ENCODE measurements at regions not wholly inside any gene's neighbourhood (a gene's known extent, or its start where the extent isn't known, plus 50 kb on each side); places are given as distances from the start of the nearest gene placed in this dataset.

DNA sequence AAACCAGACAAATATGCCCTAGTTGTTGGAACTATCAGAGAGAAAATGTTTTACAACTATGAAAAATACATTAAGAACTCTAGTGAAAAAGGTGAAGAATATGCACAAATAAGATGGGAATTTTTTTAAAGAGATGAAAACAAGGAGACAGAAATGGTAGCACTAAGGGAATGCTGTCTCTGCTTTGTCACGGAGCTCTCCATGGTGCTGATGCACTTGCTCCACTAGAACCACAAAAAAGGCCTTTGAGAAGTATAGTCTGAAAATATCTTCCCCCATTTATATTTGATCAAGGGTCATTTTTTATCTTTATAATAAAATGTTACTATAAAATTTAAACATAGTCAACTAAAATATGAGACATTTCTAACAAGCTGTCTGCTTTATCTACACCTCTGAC lies 1655.5 kb upstream of the AGA start:
- no peak for DNase-seq (ENCODE audit: low read depth)
- no peak overlapping the region for H3K4me3 ChIP-seq (ENCODE audit: low read depth, low read length)

GRCh38 chr4:179110356-179110755 lies 1668.1 kb upstream of the AGA start:
- H3K4me3 ChIP-seq (ENCODE audit: low read depth, low read length) = no peak overlapping the region
- peak; percentile 59 for DNase-seq (ENCODE audit: low read depth)

GRCh38 chr4:179110816-179111215 lies 1668.6 kb upstream of the AGA start:
- DNase-seq (ENCODE audit: low read depth) = no peak
- no peak overlapping the region for H3K4me3 ChIP-seq (ENCODE audit: low read depth, low read length)

GRCh38 chr4:179112441-179113170 lies 1670.4 kb upstream of the AGA start:
- DNase-seq (ENCODE audit: low read depth) = peak; percentile 1
- no peak overlapping the region for H3K4me3 ChIP-seq (ENCODE audit: low read depth, low read length)

- H3K4me3 ChIP-seq (ENCODE audit: low read depth, low read length) = no peak overlapping the region
Measured at GRCh38 chr4:179114615-179115014, 1672.4 kb upstream of the AGA start.

GRCh38 chr4:179116011-179116410 lies 1673.8 kb upstream of the AGA start:
- no peak for DNase-seq (ENCODE audit: low read depth)

More at GRCh38 chr4:179114615-179115014, 1672.4 kb upstream of the AGA start:
- no peak for DNase-seq (ENCODE audit: low read depth)

GRCh38 chr4:179116581-179116980 lies 1674.3 kb upstream of the AGA start:
- no peak for DNase-seq (ENCODE audit: low read depth)
- no peak overlapping the region for H3K4me3 ChIP-seq (ENCODE audit: low read depth, low read length)

More at GRCh38 chr4:179116011-179116410, 1673.8 kb upstream of the AGA start:
- H3K4me3 ChIP-seq (ENCODE audit: low read depth, low read length) = no peak overlapping the region

- no peak overlapping the region for H3K4me3 ChIP-seq (ENCODE audit: low read depth, low read length)
- no peak for DNase-seq (ENCODE audit: low read depth)
Measured at GRCh38 chr4:179123084-179123483, 1680.8 kb upstream of the AGA start.

DNA sequence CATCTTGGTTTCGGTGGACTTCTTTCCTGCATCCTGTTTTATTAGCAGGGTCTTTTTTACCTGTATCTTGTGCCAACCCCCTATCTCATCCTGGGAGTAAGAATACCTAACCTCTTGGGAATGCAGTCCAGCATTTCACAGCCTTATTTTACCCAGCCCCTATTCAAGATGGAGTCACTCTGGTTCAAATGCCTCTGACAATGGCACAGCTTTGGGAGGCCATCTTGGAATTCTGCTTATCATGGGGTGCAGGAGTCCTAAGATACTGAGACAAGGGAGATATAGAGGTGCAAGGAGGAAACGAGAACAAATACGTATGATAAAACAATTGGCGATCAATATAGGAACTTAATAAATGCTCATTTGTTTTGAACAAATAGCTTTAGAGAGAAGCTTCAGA lies 1682.2 kb upstream of the AGA start:
- no peak for DNase-seq (ENCODE audit: low read depth)
- H3K4me3 ChIP-seq (ENCODE audit: low read depth, low read length) = no peak overlapping the region

- no peak for DNase-seq (ENCODE audit: low read depth)
- no peak overlapping the region for H3K4me3 ChIP-seq (ENCODE audit: low read depth, low read length)
Measured at GRCh38 chr4:179124957-179125356, 1682.7 kb upstream of the AGA start.

GRCh38 chr4:179125870-179126269 lies 1683.6 kb upstream of the AGA start:
- H3K4me3 ChIP-seq (ENCODE audit: low read depth, low read length) = no peak overlapping the region
- no peak for DNase-seq (ENCODE audit: low read depth)

DNA sequence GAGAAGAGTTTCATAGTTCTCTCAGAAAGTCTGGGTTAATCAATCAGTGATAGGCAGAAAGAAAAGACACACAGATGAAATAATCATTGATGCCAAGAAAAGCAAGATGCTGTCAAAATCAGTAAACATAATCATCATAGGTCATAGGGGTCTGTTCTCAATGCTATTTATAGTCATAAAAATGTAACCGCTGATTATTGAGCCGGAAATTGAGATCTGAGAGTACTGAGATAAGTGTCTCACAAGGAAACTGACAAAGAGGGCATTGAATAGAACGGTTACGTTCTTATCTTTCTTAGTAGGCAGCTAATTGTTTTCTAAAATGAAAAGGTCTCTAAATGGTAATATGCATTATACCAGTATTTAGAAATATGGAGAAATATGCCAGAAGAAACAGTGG lies 1686.1 kb upstream of the AGA start:
- no peak overlapping the region for H3K4me3 ChIP-seq (ENCODE audit: low read depth, low read length)
- DNase-seq (ENCODE audit: low read depth) = no peak

GRCh38 chr4:179130122-179130714 lies 1688.0 kb upstream of the AGA start:
- no peak overlapping the region for H3K4me3 ChIP-seq (ENCODE audit: low read depth, low read length)
- no peak for DNase-seq (ENCODE audit: low read depth)

- no peak for DNase-seq (ENCODE audit: low read depth)
Measured at GRCh38 chr4:179145746-179146525, 1703.7 kb upstream of the AGA start.

DNA sequence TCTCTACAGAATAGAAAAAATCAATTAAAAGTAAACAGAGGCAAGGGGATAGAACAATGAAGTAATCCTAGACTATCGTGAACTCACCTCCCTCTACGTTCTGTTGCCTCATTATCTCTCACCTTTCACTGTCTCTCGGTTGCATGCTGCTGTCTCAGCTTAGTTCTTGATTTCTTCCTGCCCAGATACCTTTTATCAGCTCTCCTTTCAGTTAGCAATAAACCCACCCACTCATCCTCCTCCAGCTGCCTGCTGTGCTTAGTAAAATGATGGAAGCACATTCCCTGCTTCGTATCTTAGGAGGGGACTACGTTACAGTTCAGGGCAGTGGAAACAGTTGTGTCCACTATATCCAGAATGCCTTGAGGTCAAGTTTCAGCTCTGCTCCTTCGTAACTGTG lies 1709.5 kb upstream of the AGA start:
- no peak overlapping the region for H3K4me3 ChIP-seq (ENCODE audit: low read depth, low read length)
- DNase-seq (ENCODE audit: low read depth) = no peak

More at GRCh38 chr4:179145746-179146525, 1703.7 kb upstream of the AGA start:
- no peak overlapping the region for H3K4me3 ChIP-seq (ENCODE audit: low read depth, low read length)

DNA sequence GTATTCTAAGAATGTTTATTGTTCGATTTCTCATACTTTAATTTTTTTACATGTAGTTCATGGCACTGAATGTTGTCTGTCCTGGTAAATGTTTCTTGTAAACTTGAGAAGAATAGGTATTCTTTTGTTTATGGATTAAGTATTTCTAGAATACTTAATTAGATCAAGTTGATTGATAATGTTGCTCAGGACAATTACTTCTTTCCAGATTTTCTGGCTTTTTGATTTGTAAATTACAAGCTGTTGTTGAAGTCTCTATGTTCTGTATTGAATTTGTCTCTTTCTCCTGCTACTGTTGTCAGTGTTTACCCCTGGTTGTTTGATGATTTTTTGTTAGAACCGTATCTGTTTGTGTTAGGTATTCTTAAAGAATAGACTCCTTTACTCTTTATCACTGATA lies 1720.9 kb upstream of the AGA start:
- no peak overlapping the region for H3K4me3 ChIP-seq (ENCODE audit: low read depth, low read length)
- DNase-seq (ENCODE audit: low read depth) = no peak

GRCh38 chr4:179164267-179164999 lies 1722.2 kb upstream of the AGA start:
- no peak overlapping the region for H3K4me3 ChIP-seq (ENCODE audit: low read depth, low read length)
- no peak for DNase-seq (ENCODE audit: low read depth)

DNA sequence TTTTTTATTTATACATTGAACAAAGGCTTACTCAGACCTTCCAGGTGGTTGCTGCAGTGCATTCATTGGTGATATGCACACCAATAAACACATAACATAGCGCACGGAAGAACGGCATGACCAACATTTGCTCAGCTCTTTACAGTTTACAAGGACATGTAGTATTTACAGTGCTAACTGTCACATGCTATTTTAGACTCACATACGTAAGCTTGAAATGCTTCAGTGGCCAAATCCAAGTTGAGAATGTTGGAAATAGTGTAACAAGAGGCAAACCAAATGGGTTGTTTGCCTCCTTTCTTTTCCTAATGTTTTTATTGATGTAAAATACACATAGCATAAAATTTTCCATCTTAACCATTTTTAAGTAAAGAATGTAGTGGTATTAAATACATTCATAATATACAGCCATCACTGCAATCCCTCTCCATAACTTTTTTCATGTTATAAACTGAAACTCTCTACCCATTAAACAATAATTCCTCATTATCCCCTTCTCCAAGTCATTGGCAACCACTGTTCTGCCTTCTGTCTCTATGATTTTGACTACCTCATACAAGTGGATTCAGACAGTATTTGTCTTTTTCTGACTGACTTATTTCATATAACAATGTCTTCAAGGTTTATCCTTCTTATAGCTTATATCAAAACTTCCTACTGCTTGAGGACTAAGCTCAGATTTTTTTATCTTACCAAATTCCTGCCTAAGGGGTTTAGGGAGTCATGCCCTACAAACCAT lies 1722.9 kb upstream of the AGA start:
- DNase-seq (ENCODE audit: low read depth) = no peak
- H3K4me3 ChIP-seq (ENCODE audit: low read depth, low read length) = no peak overlapping the region

DNA sequence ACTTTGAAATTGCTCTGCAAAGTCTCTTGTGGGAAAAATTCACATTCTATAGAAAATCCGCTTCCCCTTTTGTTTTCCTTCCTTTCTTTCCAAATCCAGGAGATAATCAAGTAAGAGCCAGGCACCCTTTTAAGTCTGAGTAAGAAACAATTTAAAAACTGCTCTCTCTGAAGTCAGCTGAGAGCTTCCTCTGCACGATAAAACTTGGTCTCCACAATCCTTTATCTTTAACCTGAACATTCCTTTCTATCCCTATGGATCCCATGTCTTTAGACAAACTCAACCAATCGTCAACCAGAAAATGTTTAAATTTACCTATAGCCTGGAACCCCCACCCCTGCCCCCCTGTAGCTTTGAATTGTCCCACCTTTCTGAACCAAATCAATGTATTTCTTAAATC lies 1723.6 kb upstream of the AGA start:
- no peak overlapping the region for H3K4me3 ChIP-seq (ENCODE audit: low read depth, low read length)
- DNase-seq (ENCODE audit: low read depth) = no peak

All from skeletal muscle cell (primary cell).